Common myeloid progenitor, CD34-positive (primary cell): ENCODE measurements at regions not wholly inside any gene's neighbourhood (a gene's known extent, or its start where the extent isn't known, plus 50 kb on each side); places are given as distances from the start of the nearest gene placed in this dataset.
A peak's percentile ranks its signal among the peaks of the same experiment; 100 is the strongest.

Experiments
- CTCF ChIA-PET: fragments of 350-600 bp; sonication (Branson Sonifier 250); formaldehyde crosslinking; loops from one replicate; lab custom pipeline; 2021; ENCODE audit warnings: antibody characterized with exemption; lab: Charles Lee
- POLR2A ChIA-PET: fragments of 350-600 bp; sonication (Branson Sonifier 250); formaldehyde crosslinking; loops from one replicate; lab custom pipeline; 2021; ENCODE audit warnings: antibody characterized with exemption; lab: Charles Lee
- DNase-seq, 3 donors: peaks; one replicate each; pipeline versions ENCODE4 v3.0.0 to v3.0.0-alpha.2; 2013
- H3K27ac ChIP-seq, 2 experiments: 1 replicate in 1 of 2; 2 replicates in 1 of 2; pipeline ENCODE4 v1.7.0; 2013; ENCODE audit warnings: inconsistent platforms in 2 of 2, low read length in 2 of 2, mild to moderate bottlenecking in 2 of 2, low read depth in 1 of 2, moderate library complexity in 1 of 2; ENCODE audit not compliant: severe bottlenecking in 2 of 2, insufficient read depth in 1 of 2, poor library complexity in 1 of 2
- H3K27me3 ChIP-seq, 5 experiments: replicated peaks in 2 of 5; 1 replicate in 3 of 5; 2 replicates in 2 of 5; pipeline versions ENCODE4 v1.6.1 to v1.7.0; 2013; ENCODE audit warnings: low read length in 4 of 5, mild to moderate bottlenecking in 2 of 5, moderate library complexity in 2 of 5, inconsistent platforms in 1 of 5; ENCODE audit not compliant: insufficient read depth in 5 of 5, control insufficient read depth in 4 of 5
- H3K36me3 ChIP-seq, 4 experiments: 1 replicate in 2 of 4; 2 replicates in 2 of 4; pipeline versions ENCODE4 v1.6.1 to v1.7.0; 2013; ENCODE audit warnings: low read length in 3 of 4, control low read depth in 1 of 4, mild to moderate bottlenecking in 1 of 4; ENCODE audit not compliant: control insufficient read depth in 4 of 4, insufficient read depth in 4 of 4
- H3K4me1 ChIP-seq, 4 experiments: 1 replicate in 3 of 4; 2 replicates in 1 of 4; pipeline versions ENCODE4 v1.6.1 to v1.7.1; 2013; ENCODE audit warnings: low read length in 3 of 4, mild to moderate bottlenecking in 3 of 4, control low read depth in 1 of 4, inconsistent platforms in 1 of 4, moderate library complexity in 1 of 4; ENCODE audit not compliant: control insufficient read depth in 4 of 4, insufficient read depth in 4 of 4; ENCODE audit errors: control extremely low read depth in 1 of 4
- H3K4me3 ChIP-seq, 7 experiments: 1 replicate in 4 of 7; 2 replicates in 3 of 7; pipeline versions ENCODE4 v1.5.1 to v1.7.0; 2013; ENCODE audit warnings: mild to moderate bottlenecking in 7 of 7, low read length in 6 of 7, moderate library complexity in 6 of 7, inconsistent platforms in 2 of 7, low read depth in 2 of 7, control low read depth in 1 of 7; ENCODE audit not compliant: insufficient read depth in 4 of 7, control insufficient read depth in 1 of 7; ENCODE audit errors: extremely low read depth in 1 of 7
- H3K9me3 ChIP-seq, 5 experiments: 1 replicate in 4 of 5; 2 replicates in 1 of 5; pipeline versions ENCODE4 v1.6.1 to v1.7.1; 2013; ENCODE audit warnings: low read length in 4 of 5, mild to moderate bottlenecking in 2 of 5, inconsistent platforms in 1 of 5, low read depth in 1 of 5, moderate library complexity in 1 of 5; ENCODE audit not compliant: control insufficient read depth in 4 of 5, insufficient read depth in 2 of 5; ENCODE audit errors: control extremely low read depth in 1 of 5
- WGBS: methylation state at CpG from one replicate; pipeline ENCODE4 v1.1.5; 2013; ENCODE audit not compliant: insufficient coverage; 5-methylcytosine and 5-hydroxymethylcytosine counted together

GRCh38 chr2:19120941-19121750 lies 237.3 kb downstream of the OSR1 start:
- POLR2A ChIA-PET: no interaction called here
- Histone ChIP-seq H3K36me3 (no peaks in the 10 kb centered on the region), H3K27me3 (no peaks in the 10 kb centered on the region), H3K27ac (no peak overlapping the region), H3K9me3 (peaks cover 0 to 2% (median 0%) of the 10 kb centered on the region in 5 experiments), H3K4me1 (no peaks in the 10 kb centered on the region), H3K4me3 (no peak overlapping the region)
- peak in 2 of 3 donors; percentile 0 to 15 for DNase-seq
- 71% methylated on average over 12 of the region's 12 CpGs for WGBS
- CTCF ChIA-PET: no interaction called here

GRCh38 chr2:19120181-19120580 lies 238.2 kb downstream of the OSR1 start:
- Histone ChIP-seq H3K27ac (no peak overlapping the region), H3K27me3 (no peaks in the 10 kb centered on the region), H3K9me3 (peaks cover 0 to 2% (median 0%) of the 10 kb centered on the region in 5 experiments), H3K36me3 (no peaks in the 10 kb centered on the region), H3K4me1 (no peaks in the 10 kb centered on the region), H3K4me3 (no peak overlapping the region)
- ChIA-PET CTCF (no interaction called here), POLR2A (no interaction called here)
- WGBS: 100% methylated on average over 2 of the region's 5 CpGs
- DNase-seq: no peak

DNA sequence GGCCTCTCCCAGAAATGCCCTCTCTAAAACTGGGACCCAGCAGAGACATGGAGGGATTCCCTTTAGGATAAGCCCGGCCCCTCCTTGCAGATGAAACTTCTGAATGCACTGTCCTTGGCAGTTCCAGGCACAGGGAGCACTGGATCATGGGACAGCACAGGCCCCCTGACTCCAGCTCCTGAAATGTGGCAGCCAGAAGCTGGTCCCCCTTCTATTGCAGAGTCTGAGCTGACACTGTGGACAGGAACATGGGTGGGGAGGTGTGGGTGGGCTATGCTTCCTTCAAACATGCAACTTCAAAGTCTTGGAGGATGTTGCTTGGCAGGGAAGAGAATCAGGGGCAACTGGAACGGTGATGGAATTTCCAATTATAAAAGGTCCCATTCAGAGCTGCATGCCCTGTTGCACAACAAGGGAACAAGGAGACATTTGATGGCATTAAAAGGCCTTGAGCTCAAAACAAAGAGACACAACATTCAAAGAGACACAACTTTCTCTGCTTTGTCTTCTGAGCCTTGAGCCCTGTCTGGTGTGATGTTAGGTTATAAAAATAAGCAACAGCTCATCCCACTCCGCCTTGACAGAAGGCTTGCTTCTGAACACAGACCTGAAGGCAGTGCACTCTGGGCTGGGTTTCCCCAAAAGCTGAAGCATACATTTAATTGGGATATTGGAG lies 239.0 kb downstream of the OSR1 start:
- CTCF ChIA-PET: no interaction called here

DNA sequence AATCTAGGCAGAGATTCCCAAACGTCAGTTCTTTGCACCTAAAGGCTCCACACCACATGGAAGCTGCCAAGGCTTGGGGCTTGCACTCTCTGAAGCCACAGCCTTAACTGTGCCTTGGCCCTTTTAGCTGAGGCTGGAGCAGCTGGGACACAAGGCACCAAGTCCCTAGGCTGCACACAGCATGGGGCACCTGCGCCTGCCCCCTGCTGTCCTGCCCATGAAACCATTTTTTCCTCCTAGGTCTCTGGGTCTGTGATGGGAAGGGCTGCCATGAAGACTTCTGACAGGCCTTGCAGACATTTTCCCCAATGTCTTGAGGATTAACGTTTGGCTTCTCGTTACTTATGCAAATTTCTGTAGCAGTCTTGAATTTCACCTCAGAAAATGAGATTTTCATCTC lies 241.5 kb downstream of the OSR1 start:
- CTCF ChIA-PET: no interaction called here
- H3K4me1 ChIP-seq: no peaks in the 10 kb centered on the region
- H3K4me3 ChIP-seq: no peak overlapping the region
- no peak for DNase-seq
- no peaks in the 10 kb centered on the region for H3K27me3 ChIP-seq
- no peaks in the 10 kb centered on the region for H3K36me3 ChIP-seq
- POLR2A ChIA-PET: no interaction called here
- H3K27ac ChIP-seq: no peak overlapping the region
- H3K9me3 ChIP-seq: no peaks in the 10 kb centered on the region
- WGBS: 53% methylated on average over 3 of the region's 4 CpGs

More for the DNA sequence above, 239.0 kb downstream of the OSR1 start:
- Histone ChIP-seq H3K36me3 (no peaks in the 10 kb centered on the region), H3K4me3 (no peak overlapping the region), H3K9me3 (peaks cover 0 to 1% (median 0%) of the 10 kb centered on the region in 5 experiments), H3K27ac (no peak overlapping the region), H3K27me3 (no peaks in the 10 kb centered on the region), H3K4me1 (no peaks in the 10 kb centered on the region)
- 94% methylated on average over 2 of the region's 3 CpGs for WGBS
- POLR2A ChIA-PET: no interaction called here
- no peak for DNase-seq

DNA sequence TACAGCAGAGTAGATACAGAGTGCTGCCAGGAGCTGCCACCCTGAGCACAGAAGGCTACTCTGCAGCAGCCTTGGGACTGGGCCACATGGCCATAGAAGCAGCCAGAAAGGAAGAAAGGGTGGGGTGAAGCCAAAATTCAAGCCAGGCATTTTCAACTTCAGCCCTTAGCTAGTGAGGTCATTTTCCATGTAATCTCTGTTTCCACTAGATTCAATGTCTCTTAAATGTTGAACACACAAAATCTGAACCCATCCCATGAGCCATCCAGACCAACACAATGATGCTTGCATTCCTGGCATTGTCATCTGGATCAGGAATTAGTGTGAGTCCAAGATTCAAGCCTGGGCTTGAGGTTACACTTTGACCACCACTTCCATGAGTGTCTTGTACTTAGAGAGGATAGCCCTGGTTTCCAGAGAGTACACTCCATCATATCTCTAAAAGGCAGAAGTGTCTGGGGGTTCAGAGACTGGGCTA lies 243.6 kb downstream of the OSR1 start:
- H3K4me1 ChIP-seq: no peaks in the 10 kb centered on the region
- H3K27ac ChIP-seq: no peak overlapping the region
- no peaks in the 10 kb centered on the region for H3K9me3 ChIP-seq
- ChIA-PET POLR2A (no interaction called here), CTCF (interaction anchor here (0.6 kb wide), 1 partner anchor 480 kb away, joined by 4 read pairs; no protein-coding TSS in a partner anchor)
- H3K27me3 ChIP-seq: no peaks in the 10 kb centered on the region
- no peak overlapping the region for H3K4me3 ChIP-seq
- no peak for DNase-seq
- H3K36me3 ChIP-seq: no peaks in the 10 kb centered on the region

DNA sequence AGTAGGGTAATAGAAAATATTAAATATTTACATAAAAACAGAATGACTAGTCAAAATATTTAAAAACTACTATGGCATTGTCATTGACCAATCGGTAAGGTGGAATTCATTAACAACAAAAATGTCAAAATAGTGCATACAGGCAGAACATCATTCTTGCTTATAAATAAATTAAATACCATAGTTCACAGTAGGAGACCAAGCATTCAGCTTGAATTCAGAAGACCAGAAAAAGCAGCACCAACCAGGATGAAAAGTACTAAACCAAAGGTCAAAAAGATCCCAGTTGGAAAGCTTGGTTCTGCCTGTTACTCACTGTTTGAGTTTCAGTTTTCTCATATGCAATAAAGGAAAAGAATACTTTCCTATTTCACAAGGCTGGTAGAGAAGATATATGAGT lies 244.3 kb downstream of the OSR1 start:
- WGBS: 83% methylated on average over 1 of the region's 1 CpG
- Histone ChIP-seq H3K36me3 (no peaks in the 10 kb centered on the region), H3K4me1 (no peaks in the 10 kb centered on the region), H3K27ac (no peak overlapping the region), H3K27me3 (no peaks in the 10 kb centered on the region), H3K4me3 (no peak overlapping the region), H3K9me3 (no peaks in the 10 kb centered on the region)
- POLR2A ChIA-PET: interaction anchor here (0.6 kb wide), 1 partner anchor 132 kb away, joined by 3 read pairs; no protein-coding TSS in a partner anchor
- CTCF ChIA-PET: no interaction called here
- no peak for DNase-seq

GRCh38 chr2:19111354-19111753 lies 247.1 kb downstream of the OSR1 start:
- H3K4me1 ChIP-seq: no peaks in the 10 kb centered on the region
- H3K27ac ChIP-seq: no peak overlapping the region
- DNase-seq: no peak
- no peak overlapping the region for H3K4me3 ChIP-seq
- H3K9me3 ChIP-seq: no peaks in the 10 kb centered on the region
- CTCF ChIA-PET: no interaction called here
- no peaks in the 10 kb centered on the region for H3K36me3 ChIP-seq
- H3K27me3 ChIP-seq: no peaks in the 10 kb centered on the region
- no CpG with 5 or more reads among the region's 3 CpGs for WGBS
- POLR2A ChIA-PET: no interaction called here
